NT2/D1 (cell line): ENCODE measurements at regions not wholly inside any gene's neighbourhood (a gene's known extent, or its start where the extent isn't known, plus 50 kb on each side); places are given as distances from the start of the nearest gene placed in this dataset.

Experiments
- DNase-seq: peaks from one replicate; pipeline ENCODE4 v3.0.0-alpha.2; 2011; ENCODE audit warnings: low read depth, low spot score
- H3K27me3 ChIP-seq: 2 replicates; pipeline ENCODE4 v1.6.0; 2011; ENCODE audit warnings: mild to moderate bottlenecking; ENCODE audit not compliant: insufficient read length, insufficient read depth
- H3K36me3 ChIP-seq: 2 replicates; pipeline ENCODE4 v1.6.1; 2011; ENCODE audit warnings: mild to moderate bottlenecking, low read length, mixed read lengths; ENCODE audit not compliant: insufficient read depth, insufficient read length
- H3K4me1 ChIP-seq: 2 replicates; pipeline ENCODE4 v1.5.1; 2011; ENCODE audit not compliant: insufficient read depth, insufficient read length
- H3K4me3 ChIP-seq: 2 replicates; pipeline ENCODE4 v1.5.1; 2011; ENCODE audit warnings: low read depth; ENCODE audit not compliant: insufficient read length
- H3K9ac ChIP-seq: 2 replicates; pipeline ENCODE4 v1.6.0; 2011; ENCODE audit warnings: low read depth; ENCODE audit not compliant: insufficient read length
- H3K9me3 ChIP-seq: 2 replicates; pipeline ENCODE4 v1.5.1; 2011; ENCODE audit warnings: mild to moderate bottlenecking, low read length; ENCODE audit not compliant: insufficient read depth
- SUZ12 ChIP-seq: IDR thresholded peaks from 2 replicates; pipeline ENCODE4 v1.6.1; 2011; ENCODE audit not compliant: insufficient read length, insufficient read depth; ENCODE audit errors: extremely low read depth
- YY1 ChIP-seq: IDR thresholded peaks from 2 replicates; pipeline ENCODE4 v1.6.1; 2011; ENCODE audit not compliant: insufficient read length, insufficient read depth
- ZNF274 ChIP-seq: IDR thresholded peaks from 2 replicates; pipeline ENCODE4 v1.6.1; 2011; ENCODE audit warnings: mild to moderate bottlenecking, low read depth, low read length

DNA sequence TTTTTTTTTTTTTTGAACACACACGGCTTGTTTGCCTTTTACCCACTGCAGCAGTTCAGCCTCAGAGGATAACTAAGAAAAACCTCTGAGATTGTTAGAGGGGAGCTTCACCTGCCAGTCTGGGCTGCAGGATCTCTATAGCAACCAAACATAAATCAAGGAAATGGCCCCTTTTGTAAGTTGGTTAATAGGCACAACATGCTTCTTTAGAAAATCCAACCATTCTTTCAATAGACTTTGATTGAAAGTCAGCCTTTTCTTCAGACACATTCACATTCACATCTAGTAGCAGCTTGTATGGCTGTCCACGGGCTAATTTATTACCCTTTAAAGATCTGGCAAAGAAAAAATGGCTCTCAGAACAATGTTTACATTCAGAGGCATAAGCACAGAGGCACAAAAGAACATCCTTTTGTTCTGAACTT, 136.6 kb upstream of the RARB start:
- TF ChIP-seq ZNF274 (no peak), SUZ12 (no peak), YY1 (no peak)
- DNase-seq = peak; percentile 42
- no peaks in the 10 kb centered on the region for H3K9me3 ChIP-seq
- no peaks in the 10 kb centered on the region for H3K36me3 ChIP-seq
- no peaks in the 10 kb centered on the region for H3K4me1 ChIP-seq
- H3K27me3 ChIP-seq = no peaks in the 10 kb centered on the region
- H3K9ac ChIP-seq = no peak overlapping the region
- H3K4me3 ChIP-seq = no peak overlapping the region

DNA sequence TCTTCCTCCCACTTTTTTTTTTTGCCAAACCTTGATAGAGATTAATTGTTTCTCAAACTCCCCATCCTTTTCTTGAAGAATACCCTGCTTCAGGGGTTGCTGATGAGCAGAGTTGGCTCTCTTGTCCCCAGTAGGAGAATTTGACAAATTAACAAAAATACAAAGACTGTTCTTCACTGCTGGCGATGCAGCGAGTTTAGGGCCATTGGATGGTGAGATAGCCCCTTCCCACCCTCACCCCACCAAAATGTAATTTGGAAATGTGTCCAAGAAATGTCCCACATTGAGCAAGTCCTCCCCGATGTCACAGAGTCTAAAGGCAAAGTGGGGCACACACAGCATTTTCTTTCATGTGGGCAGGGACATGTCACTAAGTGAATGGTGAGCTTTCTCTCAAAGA, 136.0 kb upstream of the RARB start:
- Histone ChIP-seq H3K4me1 (no peaks in the 10 kb centered on the region), H3K9ac (no peak overlapping the region), H3K36me3 (no peaks in the 10 kb centered on the region), H3K9me3 (no peaks in the 10 kb centered on the region), H3K27me3 (no peaks in the 10 kb centered on the region), H3K4me3 (no peak overlapping the region)
- TF ChIP-seq YY1 (no peak), ZNF274 (no peak), SUZ12 (no peak)
- no peak for DNase-seq

- DNase-seq = no peak
- Histone ChIP-seq H3K27me3 (no peaks in the 10 kb centered on the region), H3K36me3 (no peaks in the 10 kb centered on the region), H3K9me3 (no peaks in the 10 kb centered on the region), H3K4me3 (no peak overlapping the region), H3K4me1 (no peaks in the 10 kb centered on the region), H3K9ac (no peak overlapping the region)
- TF ChIP-seq YY1 = no peak
- no peak for TF ChIP-seq SUZ12
- TF ChIP-seq ZNF274 = no peak
These were observed 135.5 kb upstream of the RARB start for GRCh38 chr3:25292595-25292994.

DNA sequence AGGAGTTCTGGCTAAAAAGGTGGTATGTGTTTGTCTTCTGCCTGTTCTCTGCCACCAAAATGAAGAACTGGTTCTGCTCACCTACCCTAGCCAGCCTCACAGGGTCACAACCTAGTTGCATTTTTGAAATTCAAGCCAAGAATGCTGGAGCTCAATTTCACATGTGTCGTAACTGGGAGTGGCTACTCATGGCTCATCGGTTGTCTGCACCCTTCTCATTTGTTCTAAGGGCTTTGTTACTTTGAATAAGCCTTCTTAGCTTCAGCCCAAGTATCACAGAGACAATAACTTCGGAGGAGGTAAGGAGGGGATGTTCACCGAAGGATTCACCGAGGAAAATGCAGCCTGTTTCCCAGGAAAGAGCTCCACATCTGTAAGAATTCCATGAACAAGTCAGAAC, 134.3 kb upstream of the RARB start:
- H3K27me3 ChIP-seq = no peaks in the 10 kb centered on the region
- no peak overlapping the region for H3K9ac ChIP-seq
- H3K4me1 ChIP-seq = no peaks in the 10 kb centered on the region
- TF ChIP-seq ZNF274 (no peak), SUZ12 (no peak), YY1 (no peak)
- H3K4me3 ChIP-seq = no peak overlapping the region
- H3K36me3 ChIP-seq = no peaks in the 10 kb centered on the region
- H3K9me3 ChIP-seq = no peaks in the 10 kb centered on the region
- DNase-seq = no peak

GRCh38 chr3:25294169-25294805, 133.8 kb upstream of the RARB start:
- no peak overlapping the region for H3K9ac ChIP-seq
- no peaks in the 10 kb centered on the region for H3K9me3 ChIP-seq
- DNase-seq = no peak
- H3K27me3 ChIP-seq = no peaks in the 10 kb centered on the region
- no peaks in the 10 kb centered on the region for H3K36me3 ChIP-seq
- no peaks in the 10 kb centered on the region for H3K4me1 ChIP-seq
- H3K4me3 ChIP-seq = no peak overlapping the region
- TF ChIP-seq SUZ12 = no peak
- TF ChIP-seq ZNF274 = no peak
- TF ChIP-seq YY1 = no peak

- Histone ChIP-seq H3K27me3 (no peaks in the 10 kb centered on the region), H3K4me1 (no peaks in the 10 kb centered on the region), H3K4me3 (no peak overlapping the region), H3K36me3 (no peaks in the 10 kb centered on the region), H3K9me3 (no peaks in the 10 kb centered on the region), H3K9ac (no peak overlapping the region)
- TF ChIP-seq YY1 (no peak), ZNF274 (no peak), SUZ12 (no peak)
- DNase-seq = no peak
These were observed 130.1 kb upstream of the RARB start for GRCh38 chr3:25297667-25298585.

- H3K4me1 ChIP-seq = no peaks in the 10 kb centered on the region
- no peaks in the 10 kb centered on the region for H3K36me3 ChIP-seq
- TF ChIP-seq YY1 = no peak
- no peak for TF ChIP-seq ZNF274
- TF ChIP-seq SUZ12 = no peak
- no peaks in the 10 kb centered on the region for H3K27me3 ChIP-seq
- no peak for DNase-seq
- H3K9ac ChIP-seq = no peak overlapping the region
- no peak overlapping the region for H3K4me3 ChIP-seq
- H3K9me3 ChIP-seq = no peaks in the 10 kb centered on the region
These were observed 127.9 kb upstream of the RARB start for GRCh38 chr3:25300141-25300540.
